HL-60 (cell line): ENCODE measurements at regions not wholly inside any gene's neighbourhood (a gene's known extent, or its start where the extent isn't known, plus 50 kb on each side); places are given as distances from the start of the nearest gene placed in this dataset.

Source experiments
- CTCF ChIP-seq: IDR thresholded peaks from one replicate; pipeline ENCODE4 v1.5.1; 2011; ENCODE audit warnings: low read length, control low read depth, inconsistent platforms; ENCODE audit not compliant: insufficient read depth
- POLR2AphosphoS5 ChIP-seq: IDR thresholded peaks from 2 replicates; pipeline ENCODE4 v1.6.1; 2012; ENCODE audit warnings: low read depth

GRCh38 chr13:44011036-44011435, 131.3 kb downstream of the LACC1 start:
- TF ChIP-seq CTCF (no peak), POLR2AphosphoS5 (no peak)
